Cerebellar cortex (tissue), 1 donor: ENCODE measurements at regions not wholly inside any gene's neighbourhood (a gene's known extent, or its start where the extent isn't known, plus 50 kb on each side); places are given as distances from the start of the nearest gene placed in this dataset.

ENCODE experiments used
- DNase-seq: peaks from one replicate; pipeline ENCODE4 v3.0.0-alpha.2; 2015; ENCODE audit warnings: low spot score

DNA sequence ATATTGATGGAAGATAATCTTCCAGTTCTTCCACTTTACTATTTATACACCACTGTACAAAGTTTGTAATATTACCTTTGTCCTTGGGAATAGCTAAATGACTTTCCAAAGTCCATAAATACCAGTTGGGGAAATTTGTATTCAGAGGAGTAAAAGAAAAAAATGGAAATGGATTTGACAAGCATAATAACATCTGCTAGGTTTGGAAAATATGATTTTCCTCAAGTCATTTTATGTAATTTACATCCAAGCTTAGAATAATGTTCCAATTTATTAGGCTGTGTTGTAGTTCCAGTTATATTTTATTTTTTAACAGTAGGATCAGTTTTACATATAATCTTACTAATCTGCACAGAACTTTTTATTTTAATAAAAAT lies 563.0 kb upstream of the PKDCC start:
- no peak for DNase-seq

GRCh38 chr2:41486948-41487347 lies 560.9 kb upstream of the PKDCC start:
- no peak for DNase-seq

DNA sequence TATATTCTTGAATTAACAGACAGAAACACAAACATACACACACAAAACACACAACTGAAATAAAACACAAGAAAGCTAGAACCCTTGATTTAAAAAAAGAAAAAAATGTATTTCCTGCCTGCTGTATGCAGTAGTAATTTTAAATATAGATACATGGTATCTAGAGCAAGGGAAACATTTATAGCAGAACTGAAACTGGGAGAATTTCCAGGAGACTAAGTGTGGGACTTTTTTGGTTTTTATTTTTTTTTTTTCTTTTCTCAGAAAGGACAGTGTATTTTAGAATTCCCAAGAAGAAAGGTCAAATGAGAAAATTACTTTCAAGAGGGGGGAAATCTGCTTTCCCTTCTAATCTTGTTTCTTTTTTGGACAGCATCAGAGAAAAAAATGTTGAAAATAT lies 558.9 kb upstream of the PKDCC start:
- no peak for DNase-seq

GRCh38 chr2:41489638-41490037 lies 558.2 kb upstream of the PKDCC start:
- no peak for DNase-seq

DNA sequence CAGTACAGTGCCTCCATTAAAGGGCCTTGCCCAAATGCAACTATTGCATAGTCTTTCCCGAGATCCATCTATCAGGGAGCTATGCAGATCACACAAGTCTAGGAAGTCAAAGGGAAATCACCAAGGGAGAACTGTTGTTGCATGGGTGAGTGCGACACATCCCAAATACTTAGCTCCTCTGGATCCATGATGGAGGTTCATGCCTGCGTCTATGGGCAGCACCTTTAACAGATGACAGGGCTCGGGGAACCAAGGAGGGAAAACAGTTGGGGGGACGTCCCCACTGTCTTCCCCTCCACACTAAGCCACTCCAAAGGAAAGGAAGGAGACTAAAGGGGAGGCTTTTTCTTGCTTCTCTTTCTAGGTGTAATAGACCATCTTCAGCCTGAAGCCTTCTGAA lies 552.8 kb upstream of the PKDCC start:
- DNase-seq, result no peak

GRCh38 chr2:41496908-41497307 lies 550.9 kb upstream of the PKDCC start:
- no peak for DNase-seq

DNA sequence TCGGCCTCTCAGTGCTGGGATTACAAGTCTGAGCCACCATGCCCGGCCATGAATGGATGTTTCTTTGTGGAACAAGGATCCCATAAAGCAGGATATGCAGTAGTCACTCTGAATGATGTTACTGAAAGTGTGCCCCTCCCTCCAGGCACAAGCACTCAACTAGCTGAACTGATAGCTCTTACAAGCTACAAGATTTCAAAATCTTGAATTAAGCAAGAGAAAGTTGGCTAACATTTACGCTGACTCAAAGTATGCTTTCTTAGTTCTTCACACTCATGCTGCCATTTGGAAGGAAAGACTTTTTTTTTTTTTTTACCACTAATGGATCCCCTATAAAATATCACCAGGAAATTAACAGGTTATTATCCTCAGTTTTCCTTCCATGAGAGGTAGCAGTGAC lies 549.0 kb upstream of the PKDCC start:
- DNase-seq, result no peak

DNA sequence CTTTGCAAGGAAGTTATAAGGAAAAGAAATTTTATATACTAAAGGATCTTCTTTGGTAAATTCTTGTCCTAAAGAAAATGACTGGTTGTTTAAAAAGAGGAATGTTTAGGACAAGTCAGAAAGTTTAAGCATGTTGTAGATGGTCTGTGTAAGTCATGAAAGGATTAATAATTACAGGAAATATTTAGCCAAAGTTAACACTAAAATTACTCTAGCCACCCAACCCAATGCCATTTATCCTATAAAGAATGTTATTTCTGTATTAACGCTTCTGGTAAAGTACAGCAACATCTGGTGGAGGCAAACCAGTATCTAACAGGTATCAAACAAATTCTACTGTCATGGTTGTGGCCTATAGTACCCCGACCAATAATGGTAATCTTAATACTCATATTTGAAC lies 546.9 kb upstream of the PKDCC start:
- no peak for DNase-seq

- no peak for DNase-seq
These were observed 545.1 kb upstream of the PKDCC start for GRCh38 chr2:41502752-41503151.

DNA sequence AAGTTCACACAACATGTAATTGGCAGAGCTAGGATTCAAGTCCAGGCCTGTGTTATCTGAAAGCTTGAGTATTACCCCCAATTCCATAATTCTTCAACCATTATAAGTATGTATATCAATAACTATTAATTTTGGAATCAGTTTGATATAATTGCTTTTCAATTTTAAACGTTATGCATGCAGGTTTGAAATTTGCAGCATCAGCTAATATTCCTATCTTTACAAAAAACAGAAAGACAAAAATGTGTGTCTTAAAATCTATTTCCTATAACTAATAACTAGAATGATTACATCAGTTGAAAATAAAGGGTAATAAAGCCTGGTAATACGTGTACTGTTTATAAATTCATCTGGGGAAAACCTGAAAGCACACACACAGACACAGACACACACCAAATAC lies 543.3 kb upstream of the PKDCC start:
- DNase-seq, result no peak

GRCh38 chr2:41510108-41510507 lies 537.7 kb upstream of the PKDCC start:
- no peak for DNase-seq

DNA sequence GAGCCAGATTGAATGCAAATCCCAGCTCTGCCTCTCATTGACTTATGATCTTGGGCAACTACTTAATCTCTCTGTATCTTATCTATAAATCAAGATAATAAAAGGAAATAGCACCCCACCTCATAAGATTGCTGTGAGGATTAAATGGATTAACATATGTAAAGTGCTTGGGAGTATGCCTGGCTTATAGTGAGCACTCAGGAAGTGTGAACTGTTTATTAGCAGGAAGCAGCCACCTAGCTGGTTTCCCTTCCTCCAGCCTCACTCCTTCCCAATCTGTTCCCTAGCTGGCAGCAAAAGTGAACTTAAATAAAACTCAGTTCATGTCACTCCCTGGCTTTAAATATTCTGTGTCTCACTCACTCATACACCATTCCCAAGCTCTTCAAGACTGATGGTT lies 526.6 kb upstream of the PKDCC start:
- DNase-seq, result no peak

DNA sequence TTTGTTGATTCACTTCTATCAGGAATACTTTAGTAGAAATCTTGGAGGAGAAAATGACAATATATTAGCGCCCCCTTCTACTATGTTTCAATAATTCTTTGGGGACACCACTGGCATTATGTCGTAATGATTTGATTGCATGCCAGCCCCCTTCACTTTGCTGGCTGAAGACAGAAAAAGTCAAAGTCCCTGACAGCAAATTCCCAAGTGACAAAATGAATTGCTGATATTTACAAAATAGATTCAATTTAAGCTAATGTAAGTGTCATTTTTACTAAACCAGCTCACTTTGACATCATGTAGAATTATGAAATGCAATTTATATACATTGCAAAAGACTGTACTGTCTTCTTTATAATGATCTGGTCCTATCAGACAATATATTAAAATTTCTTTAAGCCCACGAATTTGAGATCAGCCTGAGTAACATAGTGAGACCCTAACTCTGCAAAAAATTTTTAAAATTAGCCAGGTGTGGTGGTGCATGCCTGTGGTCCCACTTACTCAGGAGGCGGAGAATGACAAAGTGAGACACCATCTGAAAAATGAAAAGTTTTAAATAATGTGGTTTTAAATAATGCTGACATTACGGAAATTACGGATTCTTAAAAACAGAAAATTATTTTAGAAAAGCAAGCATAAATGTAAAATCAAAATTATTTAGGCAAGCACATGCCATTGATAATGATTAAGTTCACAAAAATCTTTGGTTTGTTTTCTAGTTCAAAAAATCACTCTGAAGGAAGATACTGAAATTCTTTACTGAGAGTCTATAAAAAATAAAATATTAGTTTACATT lies 520.1 kb upstream of the PKDCC start:
- no peak for DNase-seq

GRCh38 chr2:41535575-41535974 lies 512.2 kb upstream of the PKDCC start:
- no peak for DNase-seq

- no peak for DNase-seq
These were observed 507.4 kb upstream of the PKDCC start for GRCh38 chr2:41540272-41540998.

DNA sequence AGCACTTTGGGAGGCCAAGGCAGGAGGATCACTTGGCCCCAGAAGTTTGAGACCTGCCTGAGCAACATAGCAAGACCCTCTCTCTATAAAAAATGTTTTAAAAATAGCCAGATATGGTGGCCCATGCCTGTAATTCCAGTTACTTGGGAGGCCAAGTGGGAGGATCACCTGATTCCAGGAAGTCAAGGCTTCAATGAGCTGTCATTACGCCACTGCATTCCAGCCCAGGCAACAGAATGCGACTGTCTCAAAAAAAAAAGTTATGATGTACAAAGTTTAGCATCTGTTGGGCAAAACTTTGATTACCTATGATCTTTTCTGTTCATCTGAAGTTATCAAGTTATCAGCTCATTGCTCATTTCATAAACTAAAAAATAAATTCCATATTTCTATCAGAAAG lies 504.1 kb upstream of the PKDCC start:
- no peak for DNase-seq

- DNase-seq, result no peak
These were observed 503.1 kb upstream of the PKDCC start for GRCh38 chr2:41544709-41545108.

- DNase-seq, result no peak
These were observed 501.8 kb upstream of the PKDCC start for GRCh38 chr2:41546031-41546430.

DNA sequence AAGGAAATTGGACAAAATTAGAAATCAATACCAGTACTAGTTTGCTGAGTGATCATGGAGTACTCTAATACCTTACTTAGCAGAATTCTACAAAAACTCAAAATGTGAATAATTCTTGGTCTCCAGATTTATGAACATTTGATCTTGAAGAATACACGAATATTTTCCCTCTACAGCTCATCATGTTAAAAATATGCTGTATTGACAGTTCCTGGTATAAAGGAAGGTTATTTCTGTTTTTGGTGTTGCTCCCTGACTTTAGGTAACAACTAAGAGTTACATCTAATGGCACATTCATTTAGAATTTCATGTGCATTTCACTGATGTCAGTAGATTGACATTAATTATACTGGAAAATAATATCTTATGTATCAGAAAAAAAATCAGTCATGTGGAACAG lies 479.2 kb upstream of the PKDCC start:
- no peak for DNase-seq

DNA sequence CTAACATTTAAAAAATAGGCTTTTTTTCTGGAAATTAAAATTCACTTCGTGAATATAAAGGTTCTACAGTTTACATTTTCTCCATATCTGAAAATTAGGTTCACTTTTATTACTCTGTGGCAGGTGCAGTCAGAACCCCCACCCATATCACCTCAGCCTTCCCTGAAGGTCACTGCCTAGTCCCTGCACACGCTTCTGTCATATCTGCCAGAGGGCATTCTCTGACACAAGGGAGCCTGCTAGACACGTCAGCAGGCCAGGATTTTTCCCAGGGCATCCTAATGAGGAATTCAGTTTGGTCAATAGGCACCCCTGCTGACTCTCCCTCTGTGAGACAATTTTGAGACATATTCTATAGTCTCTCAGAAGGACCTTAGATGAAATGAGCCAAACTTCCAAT lies 475.7 kb upstream of the PKDCC start:
- DNase-seq, result no peak

- DNase-seq, result no peak
These were observed 471.4 kb upstream of the PKDCC start for GRCh38 chr2:41576423-41576822.

DNA sequence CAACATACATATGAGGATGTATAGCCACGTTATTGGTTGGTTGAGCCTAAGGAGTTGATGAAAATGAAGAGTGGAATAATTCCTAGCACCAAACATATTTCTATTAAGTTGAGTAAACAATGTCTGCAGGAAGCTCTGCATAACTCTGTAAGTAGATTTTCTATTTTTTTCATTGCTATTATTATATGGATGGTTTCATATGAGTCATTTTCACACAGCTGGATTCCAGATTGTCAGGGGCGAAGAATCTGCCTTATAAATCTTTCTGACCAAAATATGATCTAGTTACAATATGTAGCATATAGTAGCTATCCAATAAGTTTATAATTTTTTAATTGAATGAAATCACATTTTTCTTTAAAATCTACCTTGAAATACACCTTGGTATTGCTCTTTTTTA lies 468.0 kb upstream of the PKDCC start:
- DNase-seq, result no peak

GRCh38 chr2:41580806-41581205 lies 467.0 kb upstream of the PKDCC start:
- no peak for DNase-seq

DNA sequence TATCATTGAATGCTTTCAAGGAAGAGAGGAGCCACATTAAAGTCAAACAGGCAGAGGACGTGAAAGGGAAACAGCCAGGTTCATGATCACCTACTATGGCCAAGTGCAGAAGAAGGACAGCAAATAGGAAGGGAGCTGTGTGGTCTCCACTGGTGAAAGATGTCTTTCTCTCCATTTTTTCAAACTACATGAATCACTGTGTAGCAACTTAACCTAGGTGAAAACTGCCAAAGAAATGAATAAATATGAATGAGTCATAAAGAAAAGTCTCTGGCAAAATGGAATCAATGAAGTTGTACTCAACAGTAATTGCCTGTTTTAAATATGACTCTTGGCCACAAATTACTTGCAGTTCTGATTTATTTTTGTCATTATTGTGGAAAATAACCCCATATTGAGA lies 452.6 kb upstream of the PKDCC start:
- DNase-seq, result no peak
